Ectodermal cell (in vitro differentiated cells): ENCODE measurements at regions not wholly inside any gene's neighbourhood (a gene's known extent, or its start where the extent isn't known, plus 50 kb on each side); places are given as distances from the start of the nearest gene placed in this dataset.
"Not testable (repeated sequence)": the region's sequence is repeated elsewhere in the genome, so short reads cannot be mapped to it uniquely, and the experiment has no call there.

ENCODE experiments used
- H3K27ac ChIP-seq: 2 replicates; pipeline ENCODE4 v1.7.0; 2013; ENCODE audit warnings: mild to moderate bottlenecking, low read depth, low read length; ENCODE audit not compliant: insufficient read depth, poor library complexity, severe bottlenecking
- H3K27me3 ChIP-seq: 2 replicates; pipeline ENCODE4 v1.7.0; 2013; ENCODE audit warnings: mild to moderate bottlenecking, low read length; ENCODE audit not compliant: insufficient read depth, control insufficient read depth, poor library complexity, severe bottlenecking
- H3K36me3 ChIP-seq: one replicate; pipeline ENCODE4 v1.7.0; 2013; ENCODE audit warnings: low read length; ENCODE audit not compliant: control insufficient read depth, insufficient read depth
- H3K4me1 ChIP-seq: one replicate; pipeline ENCODE4 v1.7.0; 2013; ENCODE audit warnings: low read length; ENCODE audit not compliant: control insufficient read depth, insufficient read depth
- H3K4me3 ChIP-seq: 2 replicates; pipeline ENCODE4 v1.7.0; 2013; ENCODE audit warnings: low read depth, low read length, control low read depth; ENCODE audit not compliant: insufficient read depth
- H3K9me3 ChIP-seq: 2 replicates; pipeline ENCODE4 v1.7.0; 2013; ENCODE audit warnings: mild to moderate bottlenecking, low read length, moderate library complexity; ENCODE audit not compliant: control insufficient read depth
- WGBS, 2 experiments: methylation state at CpG; one replicate each; pipeline ENCODE4 v1.1.7; 2013; ENCODE audit warnings: missing lambda C conversion rate in 2 of 2; 5-methylcytosine and 5-hydroxymethylcytosine counted together

DNA sequence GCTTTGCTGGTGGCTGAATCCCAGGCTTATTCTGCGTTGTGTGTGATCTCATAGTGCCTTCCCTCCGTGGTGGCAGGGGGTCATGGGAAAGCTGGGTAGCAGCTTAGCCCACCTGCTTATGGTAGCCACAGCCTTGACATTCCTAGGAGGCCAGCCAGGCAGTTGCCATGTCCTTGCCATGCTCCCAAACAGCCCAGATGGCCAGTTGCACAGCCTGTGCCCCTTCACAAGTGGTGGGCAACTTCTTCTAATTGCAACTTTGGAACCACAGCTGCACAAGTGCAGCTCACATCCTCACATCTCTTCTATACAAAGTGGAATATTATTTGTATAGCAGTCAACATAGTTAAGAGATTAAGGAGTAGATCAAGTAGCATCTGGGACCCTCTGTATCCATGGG is 136.6 kb upstream of the PELI1 start:
- H3K4me1 ChIP-seq, H3K27me3 ChIP-seq, H3K27ac ChIP-seq, H3K9me3 ChIP-seq, H3K36me3 ChIP-seq, H3K4me3 ChIP-seq: not testable (repeated sequence)
- WGBS, 2 experiments, result no CpG with 5 or more reads among the region's 2 CpGs

DNA sequence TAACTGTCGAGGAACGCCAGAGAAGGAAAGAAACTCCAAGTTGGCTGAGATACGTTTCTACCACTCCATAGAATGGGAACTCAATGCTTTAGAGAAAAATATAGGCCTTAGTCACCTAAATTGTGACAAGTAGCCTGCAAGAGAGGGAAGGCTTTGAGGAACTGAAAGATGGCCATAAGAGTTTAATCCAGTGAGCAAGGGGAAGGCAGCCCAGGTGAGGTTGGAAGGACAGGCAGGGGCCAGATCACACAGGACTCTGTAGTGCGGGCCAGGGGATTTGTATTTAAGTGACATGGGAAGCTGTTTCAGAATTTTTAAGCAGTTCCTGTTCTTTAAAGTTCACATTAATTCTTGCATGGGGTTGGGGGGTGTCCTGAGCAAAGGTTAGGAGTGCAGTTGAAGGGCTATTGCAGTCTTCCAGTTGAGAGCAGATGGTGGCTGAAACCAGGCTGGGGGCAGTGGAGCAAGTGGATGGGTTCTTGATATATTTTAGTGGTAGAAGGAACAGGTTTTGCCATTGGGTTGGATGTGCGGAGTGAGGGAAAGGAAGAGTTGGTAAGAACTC is 138.9 kb upstream of the PELI1 start:
- Histone ChIP-seq H3K4me1 (no peaks in the 10 kb centered on the region), H3K4me3 (no peak overlapping the region), H3K36me3 (no peaks in the 10 kb centered on the region), H3K27me3 (no peaks in the 10 kb centered on the region), H3K9me3 (no peaks in the 10 kb centered on the region), H3K27ac (no peak overlapping the region)
- WGBS, 2 experiments, result 95 to 98% methylated on average over 5 of the region's 5 CpGs

DNA sequence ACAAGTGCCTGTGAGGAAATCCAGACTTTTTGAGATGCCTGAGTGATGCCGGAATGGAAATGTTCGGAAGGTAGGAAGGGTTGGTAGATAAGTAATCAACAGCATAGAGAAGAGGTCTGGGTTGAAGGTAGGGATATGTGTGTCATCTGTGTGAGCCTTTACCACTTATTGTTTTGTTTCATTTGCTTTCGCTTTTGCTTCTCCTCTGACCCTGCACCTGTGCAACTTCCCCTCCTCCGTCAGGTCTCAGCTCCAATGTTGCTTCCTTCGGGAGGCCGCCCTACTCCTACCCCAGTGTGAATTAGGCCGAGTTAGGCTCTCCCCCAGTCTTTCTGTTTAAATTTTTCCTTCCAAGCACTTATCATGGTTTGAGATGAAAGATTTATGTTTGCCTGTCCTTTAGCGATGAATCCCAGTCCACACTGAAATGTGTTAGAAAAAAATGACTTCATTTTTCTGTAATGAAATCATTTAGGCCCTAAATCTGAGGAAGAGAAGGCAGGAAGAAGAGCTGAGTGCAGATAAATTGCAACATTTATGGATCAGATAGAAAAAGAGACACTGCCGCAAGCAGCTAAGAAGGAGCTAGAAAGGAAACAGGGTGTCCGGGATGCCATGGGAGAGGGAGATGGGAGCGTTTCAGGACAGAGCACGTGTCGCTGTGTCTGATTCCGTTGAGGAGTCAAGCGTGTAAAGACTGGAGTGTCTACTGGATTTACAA is 139.6 kb upstream of the PELI1 start:
- Histone ChIP-seq H3K27ac (no peak overlapping the region), H3K4me1 (no peaks in the 10 kb centered on the region), H3K36me3 (no peaks in the 10 kb centered on the region), H3K9me3 (no peaks in the 10 kb centered on the region), H3K27me3 (no peaks in the 10 kb centered on the region), H3K4me3 (no peak overlapping the region)
- WGBS, 2 experiments, result 89% methylated on average over 15 of the region's 15 CpGs

DNA sequence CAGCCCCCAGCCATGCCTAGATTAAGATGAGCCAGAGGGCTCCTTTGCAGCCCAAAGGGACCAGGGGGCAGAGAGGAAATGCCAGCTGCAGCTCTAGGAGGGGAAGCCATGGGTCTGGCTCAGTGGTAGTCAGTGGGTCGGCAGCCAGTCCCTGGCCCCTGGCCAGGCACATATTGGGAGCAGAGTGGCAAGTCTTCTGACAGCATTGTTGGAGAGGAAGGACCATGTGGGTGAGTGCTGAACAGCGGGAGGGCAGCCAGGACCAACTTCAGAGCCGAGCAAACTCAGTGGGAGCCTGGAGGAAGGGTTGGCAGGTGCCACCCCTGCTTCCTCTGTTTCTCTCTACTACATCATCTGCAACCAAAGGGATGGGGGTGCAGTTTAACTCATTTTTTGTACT is 140.5 kb upstream of the PELI1 start:
- Histone ChIP-seq H3K4me1 (no peaks in the 10 kb centered on the region), H3K36me3 (no peaks in the 10 kb centered on the region), H3K9me3 (no peaks in the 10 kb centered on the region), H3K4me3 (no peak overlapping the region), H3K27ac (no peak overlapping the region), H3K27me3 (no peaks in the 10 kb centered on the region)
- WGBS, 2 experiments, result 76 to 82% methylated on average over 3 of the region's 3 CpGs

DNA sequence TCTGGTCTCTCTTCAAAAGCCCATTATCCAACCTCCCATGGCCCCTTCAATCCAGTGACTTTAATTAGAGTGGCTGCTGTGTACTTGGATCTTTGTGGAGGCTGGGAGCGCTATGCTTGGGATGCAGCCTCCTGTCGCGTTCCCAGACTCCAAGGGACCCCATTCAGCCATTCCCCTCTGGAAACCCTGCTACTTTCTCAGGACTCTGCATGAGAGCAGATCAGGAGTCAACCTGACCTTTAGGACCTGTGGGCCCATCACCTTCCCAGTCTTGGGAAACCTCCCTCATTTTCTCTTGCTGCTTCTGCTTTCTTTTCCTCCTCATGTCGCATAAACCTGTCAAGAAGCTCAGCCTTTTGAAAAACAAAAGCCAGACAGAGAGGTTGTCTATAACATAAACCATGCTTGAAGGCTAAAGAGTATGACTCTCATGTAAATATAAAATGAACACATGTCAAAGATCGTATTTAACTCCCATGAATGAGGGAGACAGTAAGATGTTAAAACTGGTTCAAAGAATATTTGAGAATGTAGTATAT is 143.1 kb upstream of the PELI1 start:
- Histone ChIP-seq H3K9me3 (no peaks in the 10 kb centered on the region), H3K27me3 (no peaks in the 10 kb centered on the region), H3K27ac (no peak overlapping the region), H3K4me3 (no peak overlapping the region), H3K36me3 (no peaks in the 10 kb centered on the region), H3K4me1 (no peaks in the 10 kb centered on the region)
- WGBS, 2 experiments, result 83 to 88% methylated on average over 5 of the region's 5 CpGs

DNA sequence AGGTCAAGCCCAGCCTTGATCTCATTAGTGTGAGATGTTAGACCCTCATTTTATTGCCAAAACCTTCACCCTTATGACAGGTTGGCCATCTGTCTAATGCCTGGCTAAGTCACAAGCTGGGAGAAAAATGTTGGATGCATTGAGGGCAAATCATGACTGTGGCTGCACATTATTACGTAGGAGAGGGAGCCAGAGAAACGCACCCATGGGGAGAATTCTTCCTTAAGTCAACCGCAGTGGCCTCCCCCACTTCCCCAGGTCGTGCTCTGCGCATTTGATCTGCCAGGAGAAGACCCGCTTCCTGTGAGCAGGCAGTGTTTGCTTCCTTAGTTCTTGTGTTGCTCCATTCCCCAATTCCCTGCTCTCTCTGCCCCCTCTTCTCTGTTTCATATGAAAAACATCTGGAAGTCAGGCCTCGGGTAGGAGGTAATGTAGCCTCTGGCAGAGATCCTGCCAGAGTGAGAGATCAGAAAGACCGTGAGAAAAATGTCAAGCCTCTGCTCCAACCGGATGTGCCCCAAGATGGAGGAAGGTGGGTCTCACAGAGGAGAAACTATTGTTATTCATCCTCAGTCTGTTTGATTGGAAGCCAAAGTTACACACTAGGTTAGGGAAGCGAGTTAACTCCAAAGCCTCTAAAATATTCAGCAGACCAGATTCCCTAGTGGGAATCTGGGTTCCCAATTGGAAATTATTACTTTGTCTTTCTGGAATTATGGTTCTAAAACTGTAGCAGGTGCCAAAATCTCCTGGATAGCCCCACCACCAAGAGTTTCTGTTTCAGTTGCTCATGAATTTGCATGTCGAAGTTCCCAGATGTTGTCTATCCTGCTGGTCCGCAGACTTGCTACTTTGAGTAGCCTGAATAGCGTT is 144.3 kb upstream of the PELI1 start:
- Histone ChIP-seq H3K27me3 (no peaks in the 10 kb centered on the region), H3K4me1 (no peaks in the 10 kb centered on the region), H3K4me3 (no peak overlapping the region), H3K36me3 (no peaks in the 10 kb centered on the region), H3K27ac (no peak overlapping the region), H3K9me3 (no peaks in the 10 kb centered on the region)
- 79% methylated on average over 13 of the region's 13 CpGs for WGBS, 2 experiments

DNA sequence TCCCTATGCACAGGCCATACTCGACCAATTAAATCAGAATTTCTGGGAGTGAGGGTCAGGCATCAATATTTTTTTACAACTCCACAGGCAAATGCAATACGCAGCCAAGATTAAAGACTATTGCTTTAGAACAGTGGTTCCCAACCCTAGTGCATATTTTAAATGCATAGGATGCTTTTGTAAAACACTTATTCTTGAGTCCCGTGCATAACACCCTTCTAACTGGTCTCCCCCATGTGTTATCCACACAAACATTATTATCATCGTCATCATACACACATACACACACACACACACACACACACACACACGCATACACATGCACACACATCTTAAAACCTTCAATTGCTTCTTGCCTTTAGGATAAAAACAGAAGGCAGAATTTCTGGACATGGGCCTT is 145.0 kb upstream of the PELI1 start:
- H3K27ac ChIP-seq, result no peak overlapping the region
- no peak overlapping the region for H3K4me3 ChIP-seq
- H3K9me3 ChIP-seq, result no peaks in the 10 kb centered on the region
- 88 to 90% methylated on average over 5 of the region's 5 CpGs for WGBS, 2 experiments
- no peaks in the 10 kb centered on the region for H3K36me3 ChIP-seq
- no peaks in the 10 kb centered on the region for H3K4me1 ChIP-seq
- no peaks in the 10 kb centered on the region for H3K27me3 ChIP-seq

DNA sequence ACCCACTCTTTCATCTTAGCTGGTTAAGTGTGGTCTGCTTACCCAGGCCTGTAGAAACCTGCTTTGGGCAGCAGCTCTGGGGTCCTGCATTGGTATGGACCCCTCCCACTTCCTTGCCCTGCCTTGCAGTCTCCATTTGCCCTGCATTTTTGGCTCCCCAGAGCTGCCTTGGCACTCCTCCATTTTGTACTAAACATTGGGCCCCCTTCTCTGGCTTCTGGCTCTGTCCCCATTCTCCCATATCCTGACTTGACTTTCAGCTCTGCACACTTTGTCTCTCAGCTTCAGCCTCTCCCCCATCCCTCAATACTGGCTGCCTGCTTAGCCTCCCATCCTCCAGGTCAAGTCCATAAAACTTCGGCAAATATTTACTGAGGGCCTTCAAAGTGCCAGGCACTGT is 145.5 kb upstream of the PELI1 start:
- H3K4me3 ChIP-seq, result no peak overlapping the region
- WGBS, 2 experiments, result 95 to 100% methylated on average over 1 of the region's 1 CpG
- H3K36me3 ChIP-seq, result no peaks in the 10 kb centered on the region
- no peak overlapping the region for H3K27ac ChIP-seq
- H3K27me3 ChIP-seq, result no peaks in the 10 kb centered on the region
- no peaks in the 10 kb centered on the region for H3K9me3 ChIP-seq
- no peaks in the 10 kb centered on the region for H3K4me1 ChIP-seq

DNA sequence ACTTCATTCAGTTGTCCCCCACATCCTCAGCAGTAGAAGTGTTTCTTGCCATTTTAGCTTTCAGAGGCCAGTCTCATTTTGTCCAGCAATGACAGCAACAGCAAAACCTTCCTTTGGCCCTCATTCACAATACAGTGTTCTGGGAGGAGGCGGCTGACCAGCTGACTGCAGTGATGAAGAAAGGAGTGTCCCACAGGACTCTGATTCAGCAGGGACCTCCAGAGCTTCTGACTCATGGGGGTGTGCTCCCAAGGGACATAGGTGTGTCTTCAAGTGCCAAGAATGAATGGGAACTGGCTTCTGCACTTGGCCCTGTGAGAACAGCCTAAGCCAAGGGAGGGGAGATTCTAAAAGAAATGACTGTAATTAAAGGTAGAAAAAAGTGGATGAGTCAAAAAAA is 147.0 kb upstream of the PELI1 start:
- H3K4me1 ChIP-seq, result no peaks in the 10 kb centered on the region
- WGBS, 2 experiments, result 85 to 95% methylated on average over 1 of the region's 1 CpG
- H3K9me3 ChIP-seq, result no peaks in the 10 kb centered on the region
- no peak overlapping the region for H3K4me3 ChIP-seq
- H3K27ac ChIP-seq, result no peak overlapping the region
- no peaks in the 10 kb centered on the region for H3K36me3 ChIP-seq
- H3K27me3 ChIP-seq, result no peaks in the 10 kb centered on the region
